IMR-90 (cell line): ENCODE measurements at regions not wholly inside any gene's neighbourhood (a gene's known extent, or its start where the extent isn't known, plus 50 kb on each side); places are given as distances from the start of the nearest gene placed in this dataset.

Experiments used
- ATAC-seq: fragments of 200-7000 bp; cut with Tn5 transposase; 2 replicates; pipeline ENCODE4 v1.9.1; 2020; ENCODE audit warnings: low read depth, mild to moderate bottlenecking, moderate library complexity
- BruUV-seq: library from RNA; stranded (reverse); fragments of 400-500 nt; replicated peaks from 2 replicates; lab custom pipeline; 2021; lab: Mats Ljungman, UMichigan
- CTCF ChIA-PET: fragments of 300-600 bp; formaldehyde crosslinking; extraction: SDS; loops from one replicate; lab custom pipeline; 2021; ENCODE audit warnings: antibody characterized with exemption; lab: Yijun Ruan, JAX
- POLR2A ChIA-PET: fragments of 300-600 bp; sonication (Branson Sonifier 250); formaldehyde crosslinking; loops from one replicate; lab custom pipeline; 2022; ENCODE audit warnings: antibody characterized with exemption; ENCODE audit not compliant: unreplicated experiment; lab: Charles Lee
- DNase-seq: peaks from one replicate; pipeline ENCODE4 v3.0.0; 2013
- H2AFZ ChIP-seq: replicated peaks from 2 replicates; pipeline ENCODE3; 2013; ENCODE audit warnings: low read length, mild to moderate bottlenecking; ENCODE audit not compliant: poor library complexity
- H2AK5ac ChIP-seq: 2 replicates; pipeline ENCODE4 v1.6.1; 2013; ENCODE audit warnings: low read depth, low read length, inconsistent platforms
- H2AK9ac ChIP-seq: replicated peaks from 2 replicates; pipeline ENCODE3; 2013; ENCODE audit warnings: mild to moderate bottlenecking, low read depth, low read length, moderate library complexity; ENCODE audit not compliant: poor library complexity
- H2BK120ac ChIP-seq: 2 replicates; pipeline ENCODE4 v1.6.1; 2013; ENCODE audit warnings: low read depth, low read length, inconsistent platforms
- H2BK15ac ChIP-seq: 3 replicates; pipeline ENCODE4 v1.6.1; 2013; ENCODE audit warnings: low read depth, low read length, inconsistent platforms
- H2BK20ac ChIP-seq: 2 replicates; pipeline ENCODE4 v1.6.1; 2013; ENCODE audit warnings: low read depth, mild to moderate bottlenecking, inconsistent platforms, low read length, moderate library complexity
- H2BK5ac ChIP-seq: 2 replicates; pipeline ENCODE4 v1.6.1; 2013; ENCODE audit warnings: mild to moderate bottlenecking, low read depth, low read length, inconsistent platforms; ENCODE audit not compliant: poor library complexity, severe bottlenecking
- H3K14ac ChIP-seq: replicated peaks from 2 replicates; pipeline ENCODE4 v1.6.1; 2013; ENCODE audit warnings: low read depth, low read length, inconsistent platforms
- H3K18ac ChIP-seq: 2 replicates; pipeline ENCODE4 v1.6.1; 2013; ENCODE audit warnings: low read depth, low read length, control low read depth
- H3K23ac ChIP-seq: 2 replicates; pipeline ENCODE4 v1.6.1; 2013; ENCODE audit warnings: low read depth, low read length, inconsistent platforms
- H3K27ac ChIP-seq: 2 replicates; pipeline ENCODE4 v1.5.1; 2013; ENCODE audit warnings: mild to moderate bottlenecking, control low read depth, low read length; ENCODE audit not compliant: insufficient read depth
- H3K27me3 ChIP-seq: 2 replicates; pipeline ENCODE4 v1.6.1; 2013; ENCODE audit warnings: low read length; ENCODE audit not compliant: control insufficient read depth, insufficient read depth
- H3K36me3 ChIP-seq: 2 replicates; pipeline ENCODE4 v1.6.1; 2013; ENCODE audit warnings: low read length, mixed read lengths; ENCODE audit not compliant: control insufficient read depth, insufficient read depth
- H3K4ac ChIP-seq: 2 replicates; pipeline ENCODE4 v1.6.1; 2013; ENCODE audit warnings: low read depth, low read length, inconsistent platforms
- H3K4me1 ChIP-seq: 2 replicates; pipeline ENCODE4 v1.6.1; 2013; ENCODE audit warnings: low read length, mixed read lengths; ENCODE audit not compliant: control insufficient read depth, insufficient read depth
- H3K4me2 ChIP-seq: 2 replicates; pipeline ENCODE4 v1.6.1; 2013; ENCODE audit warnings: low read depth, mild to moderate bottlenecking, control low read depth, low read length, moderate library complexity
- H3K4me3 ChIP-seq: 2 replicates; pipeline ENCODE4 v1.5.1; 2013; ENCODE audit warnings: low read depth, mild to moderate bottlenecking, control low read depth, low read length, moderate library complexity; ENCODE audit not compliant: insufficient read depth
- H3K56ac ChIP-seq: 2 replicates; pipeline ENCODE4 v1.6.1; 2013; ENCODE audit warnings: low read length, inconsistent platforms; ENCODE audit not compliant: insufficient read depth; ENCODE audit errors: extremely low read depth
- H3K79me1 ChIP-seq, 2 experiments: 2 replicates each; pipeline ENCODE4 v1.6.1; 2013; ENCODE audit warnings: low read length in 2 of 2, inconsistent platforms in 1 of 2, low read depth in 1 of 2
- H3K9ac ChIP-seq: 2 replicates; pipeline ENCODE4 v1.6.1; 2013; ENCODE audit warnings: low read depth, low read length, control low read depth
- H3K9me1 ChIP-seq: 2 replicates; pipeline ENCODE4 v1.6.1; 2013; ENCODE audit warnings: low read length, inconsistent platforms; ENCODE audit not compliant: insufficient read depth
- H3K9me3 ChIP-seq: 2 replicates; pipeline ENCODE4 v1.6.1; 2013; ENCODE audit warnings: low read length; ENCODE audit not compliant: control insufficient read depth, insufficient read depth
- H4K20me1 ChIP-seq: 2 replicates; pipeline ENCODE4 v1.6.1; 2013; ENCODE audit warnings: low read length, inconsistent platforms; ENCODE audit not compliant: insufficient read depth
- H4K5ac ChIP-seq: 2 replicates; pipeline ENCODE4 v1.6.1; 2013; ENCODE audit warnings: mild to moderate bottlenecking, low read depth, low read length, control low read depth
- H4K8ac ChIP-seq, 2 experiments: 2 replicates each; pipeline ENCODE4 v1.6.1; 2013; ENCODE audit warnings: low read depth in 2 of 2, low read length in 2 of 2, control low read depth in 1 of 2, inconsistent platforms in 1 of 2
- H4K91ac ChIP-seq: 2 replicates; pipeline ENCODE4 v1.6.1; 2013; ENCODE audit warnings: low read depth, low read length, inconsistent platforms; ENCODE audit not compliant: insufficient read depth
- CHD1 ChIP-seq: IDR thresholded peaks from 2 replicates; pipeline ENCODE4 v1.6.1; 2012; ENCODE audit warnings: low read depth, low read length, improper control_type of control experiment
- FOS ChIP-seq: fragments of 150-350 bp; IDR thresholded peaks from 2 replicates; pipeline ENCODE4 v1.6.1; 2016; ENCODE audit warnings: low read depth, low read length
- NFE2L2 ChIP-seq: fragments of 150-350 bp; IDR thresholded peaks from 2 replicates; pipeline ENCODE4 v1.6.1; 2016; ENCODE audit warnings: low read depth, mild to moderate bottlenecking, low read length
- RCOR1 ChIP-seq: IDR thresholded peaks from 2 replicates; pipeline ENCODE4 v1.6.1; 2012; ENCODE audit warnings: mild to moderate bottlenecking, low read length, improper control_type of control experiment; ENCODE audit not compliant: insufficient replicate concordance
- RFX5 ChIP-seq: IDR thresholded peaks from 2 replicates; pipeline ENCODE4 v1.8.0; 2012; ENCODE audit warnings: low read depth, mild to moderate bottlenecking, low read length, moderate library complexity
- SMC3 ChIP-seq: fragments of 150-350 bp; IDR thresholded peaks from 2 replicates; pipeline ENCODE4 v1.6.1; 2016; ENCODE audit warnings: low read depth, mild to moderate bottlenecking, antibody characterized with exemption, low read length, moderate library complexity
- WGBS, 2 experiments: methylation state at CpG; one replicate each; pipeline versions ENCODE4 v1.1.5 to v1.1.7; 2013; ENCODE audit warnings: missing lambda C conversion rate in 2 of 2; ENCODE audit not compliant: insufficient read length in 1 of 2; ENCODE audit errors: extremely low coverage in 2 of 2; 5-methylcytosine and 5-hydroxymethylcytosine counted together
- dilution Hi-C: fragments of 300-500 bp; cut with HindIII; formaldehyde crosslinking; loops from one replicate; pipeline ENCODE4 v1.14.3; 2018; ENCODE audit warnings: low sequenced_read_pairs; ENCODE audit not compliant: unreplicated experiment
- in situ Hi-C: fragments of 300-500 bp; cut with MboI; formaldehyde crosslinking; loops from 3 replicates; pipeline ENCODE4 v1.14.3; 2019; ENCODE audit warnings: low sequenced_read_pairs, inconsistent platforms, mixed read lengths
- intact Hi-C: fragments of 100-400 bp; cut with micrococcal nuclease; formaldehyde crosslinking; loops from 2 replicates; pipeline ENCODE4 v1.10.0; 2022
- TF ChIP-seq, protein P1 (sequence below): fragments of 150-350 bp; IDR thresholded peaks from 2 replicates; pipeline ENCODE4 v1.6.1; 2016; ENCODE audit warnings: low read depth, mild to moderate bottlenecking, low read length, moderate library complexity, borderline replicate concordance

DNA sequence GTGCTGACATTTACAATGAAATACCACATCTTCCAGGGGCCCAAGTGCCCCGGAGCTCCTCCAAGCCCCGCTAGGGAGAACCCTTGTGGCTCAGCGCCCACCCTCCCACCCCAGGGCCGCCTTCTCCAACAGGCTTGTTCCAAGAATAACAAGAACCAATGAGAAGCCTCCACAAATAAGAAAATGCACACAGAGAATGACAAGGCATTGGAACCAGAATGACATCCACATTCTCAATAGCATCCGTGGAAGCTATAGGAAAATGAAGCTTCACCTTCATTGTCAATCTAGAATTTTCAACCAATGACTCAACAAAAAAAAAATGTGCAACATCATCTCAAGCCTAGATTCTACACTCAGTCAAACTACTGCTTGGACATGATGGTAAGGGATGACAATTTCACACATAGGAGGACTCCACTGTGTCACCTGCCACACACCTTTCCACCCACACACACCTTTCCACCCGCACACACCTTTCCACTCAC is 50.4 kb upstream of the PPP2R2D start:
- dilution Hi-C loops, result no loop called here
- POLR2A ChIA-PET, result interaction anchor here (0.6 kb wide), 1 partner anchor 242 kb away, joined by 4 read pairs; no protein-coding TSS in a partner anchor
- CTCF ChIA-PET, result no interaction called here
- no peak overlapping the region for H4K5ac ChIP-seq
- H4K20me1 ChIP-seq, result no peaks in the 10 kb centered on the region
- no peak overlapping the region for H3K18ac ChIP-seq
- no peak overlapping the region for H4K91ac ChIP-seq
- no peak overlapping the region for H3K4me3 ChIP-seq
- TF ChIP-seq CHD1, result no peak
- peak; percentile 65 for TF ChIP-seq NFE2L2
- no peak for TF ChIP-seq SMC3
- TF ChIP-seq, protein P1, sequence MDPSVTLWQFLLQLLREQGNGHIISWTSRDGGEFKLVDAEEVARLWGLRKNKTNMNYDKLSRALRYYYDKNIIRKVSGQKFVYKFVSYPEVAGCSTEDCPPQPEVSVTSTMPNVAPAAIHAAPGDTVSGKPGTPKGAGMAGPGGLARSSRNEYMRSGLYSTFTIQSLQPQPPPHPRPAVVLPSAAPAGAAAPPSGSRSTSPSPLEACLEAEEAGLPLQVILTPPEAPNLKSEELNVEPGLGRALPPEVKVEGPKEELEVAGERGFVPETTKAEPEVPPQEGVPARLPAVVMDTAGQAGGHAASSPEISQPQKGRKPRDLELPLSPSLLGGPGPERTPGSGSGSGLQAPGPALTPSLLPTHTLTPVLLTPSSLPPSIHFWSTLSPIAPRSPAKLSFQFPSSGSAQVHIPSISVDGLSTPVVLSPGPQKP, result no peak
- TF ChIP-seq FOS, result no peak
- no peak for TF ChIP-seq RFX5
- TF ChIP-seq RCOR1, result no peak
- H2BK15ac ChIP-seq, result no peak overlapping the region
- no peak overlapping the region for H3K4me2 ChIP-seq
- no peaks in the 10 kb centered on the region for H3K4me1 ChIP-seq
- BruUV-seq, result no TSS peak
- no peak overlapping the region for H4K8ac ChIP-seq
- H3K27ac ChIP-seq, result no peak overlapping the region
- H3K27me3 ChIP-seq, result no peaks in the 10 kb centered on the region
- no peak overlapping the region for H3K4ac ChIP-seq
- H3K36me3 ChIP-seq, result no peaks in the 10 kb centered on the region
- H3K9me1 ChIP-seq, result no peaks in the 10 kb centered on the region
- peaks cover 35% of the 10 kb centered on the region for H3K9me3 ChIP-seq
- no peak overlapping the region for H2AK5ac ChIP-seq
- in situ Hi-C loops, result no loop called here
- no peak overlapping the region for H2BK20ac ChIP-seq
- WGBS, 2 experiments, result no CpG with 5 or more reads among the region's 6 CpGs
- H2BK5ac ChIP-seq, result no peak overlapping the region
- H2AFZ ChIP-seq, result no peak overlapping the region
- no peaks in the 10 kb centered on the region for H3K79me1 ChIP-seq
- no peak overlapping the region for H3K56ac ChIP-seq
- no peak overlapping the region for H3K9ac ChIP-seq
- H2BK120ac ChIP-seq, result no peak overlapping the region
- no peak overlapping the region for H2AK9ac ChIP-seq
- H3K14ac ChIP-seq, result no peak overlapping the region
- DNase-seq (no peak), ATAC-seq (no peak)
- no peak overlapping the region for H3K23ac ChIP-seq
- intact Hi-C loops, result no loop called here
